GM12875 (cell line): ENCODE measurements at regions not wholly inside any gene's neighbourhood (a gene's known extent, or its start where the extent isn't known, plus 50 kb on each side); places are given as distances from the start of the nearest gene placed in this dataset.
"Not testable (repeated sequence)": the region's sequence is repeated elsewhere in the genome, so short reads cannot be mapped to it uniquely, and the experiment has no call there.

Experiments
- H3K4me3 ChIP-seq: one replicate; pipeline ENCODE4 v1.5.1; 2011; ENCODE audit warnings: low read depth, low read length, control low read depth
- CTCF ChIP-seq: IDR thresholded peaks from 2 replicates; pipeline ENCODE4 v1.5.1; 2011; ENCODE audit warnings: low read depth, mild to moderate bottlenecking, control low read depth, inconsistent platforms, low read length, moderate library complexity, borderline replicate concordance; ENCODE audit not compliant: insufficient read depth

DNA sequence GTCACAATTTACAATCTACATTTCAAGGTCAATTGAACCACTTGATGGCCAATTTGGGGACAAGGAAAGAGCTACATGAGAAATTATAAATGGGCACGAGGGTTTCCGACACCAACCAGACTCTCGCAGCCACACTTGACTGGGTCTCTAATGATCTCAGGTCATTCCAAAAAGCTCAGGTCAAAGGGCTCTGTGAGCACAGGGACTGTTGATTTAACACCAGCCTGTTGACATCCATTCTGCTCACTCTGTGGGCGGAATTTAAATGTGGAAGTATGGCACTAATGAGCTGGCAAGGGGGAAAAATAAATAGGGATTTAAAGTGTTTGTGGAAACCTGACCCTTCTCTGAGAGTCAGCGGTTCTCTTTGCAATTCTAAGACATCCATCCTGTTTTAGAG lies 810.7 kb upstream of the AUTS2 start:
- no peak for TF ChIP-seq CTCF
- no peak overlapping the region for H3K4me3 ChIP-seq

- not testable (repeated sequence) for H3K4me3 ChIP-seq
Observed at GRCh38 chr7:68788529-68788928, 809.7 kb upstream of the AUTS2 start.

- H3K4me3 ChIP-seq: no peak overlapping the region
- TF ChIP-seq CTCF: no peak
Observed at GRCh38 chr7:68789597-68789996, 808.7 kb upstream of the AUTS2 start.

GRCh38 chr7:68792351-68792750 lies 805.9 kb upstream of the AUTS2 start:
- no peak for TF ChIP-seq CTCF
- no peak overlapping the region for H3K4me3 ChIP-seq

- H3K4me3 ChIP-seq: no peak overlapping the region
- no peak for TF ChIP-seq CTCF
Observed at GRCh38 chr7:68793513-68793912, 804.8 kb upstream of the AUTS2 start.

- TF ChIP-seq CTCF: no peak
- H3K4me3 ChIP-seq: no peak overlapping the region
Observed at GRCh38 chr7:68800316-68800715, 798.0 kb upstream of the AUTS2 start.

- TF ChIP-seq CTCF: no peak
Observed at GRCh38 chr7:68805159-68805558, 793.1 kb upstream of the AUTS2 start.

GRCh38 chr7:68807666-68808065 lies 790.6 kb upstream of the AUTS2 start:
- H3K4me3 ChIP-seq: no peak overlapping the region
- no peak for TF ChIP-seq CTCF

More at GRCh38 chr7:68805159-68805558, 793.1 kb upstream of the AUTS2 start:
- H3K4me3 ChIP-seq: no peak overlapping the region
